Neural progenitor cell (in vitro differentiated cells): ENCODE measurements at regions not wholly inside any gene's neighbourhood (a gene's known extent, or its start where the extent isn't known, plus 50 kb on each side); places are given as distances from the start of the nearest gene placed in this dataset.

ENCODE experiments used
- EZH2 ChIP-seq: fragments of 200-600 bp; sonication (generic); IDR thresholded peaks from 2 replicates; pipeline ENCODE4 v1.6.1; 2017; ENCODE audit warnings: antibody characterized with exemption, mild to moderate bottlenecking, moderate library complexity
- TF ChIP-seq, protein P1 (sequence below): fragments of 200-600 bp; sonication (generic); IDR thresholded peaks from 2 replicates; pipeline ENCODE4 v1.5.1; 2017; ENCODE audit warnings: antibody characterized with exemption, mild to moderate bottlenecking

DNA sequence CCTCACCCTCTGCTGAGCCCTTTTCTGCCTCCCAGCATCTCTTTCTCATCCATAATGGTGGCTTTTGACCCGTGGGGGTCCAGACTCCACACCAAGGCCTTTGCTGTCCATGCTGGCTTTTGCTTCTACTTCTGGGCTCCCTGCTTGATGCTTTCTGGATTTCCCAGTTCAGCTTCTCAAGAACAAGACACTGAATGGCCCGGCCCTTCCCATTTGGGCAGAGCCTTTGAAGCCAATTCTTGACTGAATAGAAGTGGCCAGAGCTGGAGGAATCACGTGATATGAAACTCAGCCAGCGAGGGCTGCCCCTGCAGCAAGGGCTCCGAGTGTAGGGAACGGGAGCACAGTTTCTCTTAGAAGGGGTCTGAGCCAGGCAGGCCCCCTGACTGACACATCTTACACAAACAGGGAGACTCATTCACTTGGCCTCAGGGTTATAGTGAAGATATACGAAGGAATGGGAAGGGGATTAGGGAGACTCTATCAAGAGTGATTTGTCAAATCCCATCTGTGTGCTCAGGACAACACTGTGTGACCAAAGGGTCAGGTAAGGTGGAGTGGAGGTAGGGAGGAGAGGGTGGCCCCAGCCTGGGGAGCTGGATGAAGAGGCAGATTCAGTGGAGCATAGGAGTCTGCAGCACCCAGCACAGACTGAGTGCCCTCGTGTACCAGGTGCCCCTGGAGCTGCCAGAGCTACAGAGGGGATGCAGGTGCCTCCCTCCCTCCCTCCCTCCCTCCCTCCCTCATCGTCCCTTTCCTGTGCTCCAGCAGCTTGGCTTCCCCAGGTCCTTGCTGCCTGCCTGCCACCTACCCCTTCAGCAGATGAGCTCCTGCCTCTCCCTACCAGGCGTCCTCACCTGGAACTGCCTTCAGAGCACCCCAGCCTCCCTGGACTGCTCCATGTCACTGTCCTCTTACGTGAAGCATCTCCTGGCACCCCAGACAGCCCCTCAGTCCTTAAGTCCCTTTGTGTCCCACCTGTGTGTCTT is 106.0 kb downstream of the TRIM29 start:
- TF ChIP-seq, protein P1, sequence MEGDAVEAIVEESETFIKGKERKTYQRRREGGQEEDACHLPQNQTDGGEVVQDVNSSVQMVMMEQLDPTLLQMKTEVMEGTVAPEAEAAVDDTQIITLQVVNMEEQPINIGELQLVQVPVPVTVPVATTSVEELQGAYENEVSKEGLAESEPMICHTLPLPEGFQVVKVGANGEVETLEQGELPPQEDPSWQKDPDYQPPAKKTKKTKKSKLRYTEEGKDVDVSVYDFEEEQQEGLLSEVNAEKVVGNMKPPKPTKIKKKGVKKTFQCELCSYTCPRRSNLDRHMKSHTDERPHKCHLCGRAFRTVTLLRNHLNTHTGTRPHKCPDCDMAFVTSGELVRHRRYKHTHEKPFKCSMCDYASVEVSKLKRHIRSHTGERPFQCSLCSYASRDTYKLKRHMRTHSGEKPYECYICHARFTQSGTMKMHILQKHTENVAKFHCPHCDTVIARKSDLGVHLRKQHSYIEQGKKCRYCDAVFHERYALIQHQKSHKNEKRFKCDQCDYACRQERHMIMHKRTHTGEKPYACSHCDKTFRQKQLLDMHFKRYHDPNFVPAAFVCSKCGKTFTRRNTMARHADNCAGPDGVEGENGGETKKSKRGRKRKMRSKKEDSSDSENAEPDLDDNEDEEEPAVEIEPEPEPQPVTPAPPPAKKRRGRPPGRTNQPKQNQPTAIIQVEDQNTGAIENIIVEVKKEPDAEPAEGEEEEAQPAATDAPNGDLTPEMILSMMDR: no peak
- no peak for TF ChIP-seq EZH2
